Testis (tissue), 2 donors: ENCODE measurements at regions not wholly inside any gene's neighbourhood (a gene's known extent, or its start where the extent isn't known, plus 50 kb on each side); places are given as distances from the start of the nearest gene placed in this dataset.

Experiments used
- DNase-seq: peaks from one replicate; pipeline ENCODE4 v3.0.0-alpha.2; 2019
- H3K27ac ChIP-seq, 2 donors: fragments of 200-600 bp; sonication (generic); one replicate each; pipeline ENCODE4 v1.5.1; 2019
- H3K27me3 ChIP-seq: fragments of 200-600 bp; sonication (generic); one replicate; pipeline ENCODE4 v1.5.1; 2019
- H3K36me3 ChIP-seq: fragments of 200-600 bp; sonication (generic); one replicate; pipeline ENCODE4 v1.5.1; 2017; ENCODE audit warnings: low read depth; ENCODE audit errors: missing control alignments
- H3K4me1 ChIP-seq: fragments of 200-600 bp; sonication (generic); one replicate; pipeline ENCODE4 v1.5.1; 2019
- H3K4me3 ChIP-seq, 2 donors: fragments of 200-600 bp; sonication (generic); one replicate each; pipeline ENCODE4 v1.5.1; 2017 to 2019
- H3K9me3 ChIP-seq: fragments of 200-600 bp; sonication (generic); one replicate; pipeline ENCODE4 v1.5.1; 2017
- CTCF ChIP-seq, 3 experiments: fragments of 450-650 bp in 2 of 3; fragments of 200-600 bp in 1 of 3; sonication (generic) in 1 of 3; IDR thresholded peaks; one replicate each; pipeline ENCODE4 v1.5.1; 2016 to 2019; ENCODE audit warnings: antibody characterized with exemption in 3 of 3, mild to moderate bottlenecking in 2 of 3, moderate library complexity in 1 of 3
- POLR2A ChIP-seq: fragments of 450-650 bp; IDR thresholded peaks from one replicate; pipeline ENCODE4 v1.6.1; 2017; ENCODE audit warnings: antibody characterized with exemption, mild to moderate bottlenecking, moderate library complexity
- WGBS, 2 donors: methylation state at CpG; one replicate each; pipeline ENCODE4 v1.1.5; 2018; 5-methylcytosine and 5-hydroxymethylcytosine counted together
- intact Hi-C: fragments of 100-400 bp; cut with DNase I; formaldehyde crosslinking; loops from one replicate; pipeline ENCODE4 v1.15.1; 2023; ENCODE audit warnings: low total_unique reads

GRCh38 chr13:19252381-19252780 is 70.8 kb upstream of the TUBA3C start:
- TF ChIP-seq CTCF (IDR thresholded peaks at IDR 0.05) (no peak), POLR2A (no peak)
- no peaks in the 10 kb centered on the region for H3K9me3 ChIP-seq
- no peaks in the 10 kb centered on the region for H3K4me1 ChIP-seq
- no peak for DNase-seq
- H3K4me3 ChIP-seq = no peak overlapping the region
- WGBS, 2 donors = 74 to 83% methylated on average over 4 of the region's 4 CpGs
- H3K27me3 ChIP-seq = no peaks in the 10 kb centered on the region
- no peak overlapping the region for H3K27ac ChIP-seq
- H3K36me3 ChIP-seq = no peaks in the 10 kb centered on the region
- intact Hi-C loops = no loop called here

- no peak overlapping the region for H3K4me3 ChIP-seq
- 67 to 81% methylated on average over 6 of the region's 6 CpGs for WGBS, 2 donors
- DNase-seq = no peak
- no peaks in the 10 kb centered on the region for H3K4me1 ChIP-seq
- intact Hi-C loops = no loop called here
- no peaks in the 10 kb centered on the region for H3K9me3 ChIP-seq
- H3K36me3 ChIP-seq = no peaks in the 10 kb centered on the region
- TF ChIP-seq POLR2A = no peak
- no peak for TF ChIP-seq CTCF (IDR thresholded peaks at IDR 0.05)
- no peaks in the 10 kb centered on the region for H3K27me3 ChIP-seq
- no peak overlapping the region for H3K27ac ChIP-seq
Measured at GRCh38 chr13:19239114-19239860, 57.7 kb upstream of the TUBA3C start.
